IMR-90 (cell line): ENCODE measurements at regions not wholly inside any gene's neighbourhood (a gene's known extent, or its start where the extent isn't known, plus 50 kb on each side); places are given as distances from the start of the nearest gene placed in this dataset.

Experiments used
- ATAC-seq: fragments of 200-7000 bp; cut with Tn5 transposase; 2 replicates; pipeline ENCODE4 v1.9.1; 2020; ENCODE audit warnings: low read depth, mild to moderate bottlenecking, moderate library complexity
- BruUV-seq: library from RNA; stranded (reverse); fragments of 400-500 nt; replicated peaks from 2 replicates; lab custom pipeline; 2021; lab: Mats Ljungman, UMichigan
- CTCF ChIA-PET: fragments of 300-600 bp; formaldehyde crosslinking; extraction: SDS; loops from one replicate; lab custom pipeline; 2021; ENCODE audit warnings: antibody characterized with exemption; lab: Yijun Ruan, JAX
- POLR2A ChIA-PET: fragments of 300-600 bp; sonication (Branson Sonifier 250); formaldehyde crosslinking; loops from one replicate; lab custom pipeline; 2022; ENCODE audit warnings: antibody characterized with exemption; ENCODE audit not compliant: unreplicated experiment; lab: Charles Lee
- DNase-seq: peaks from one replicate; pipeline ENCODE4 v3.0.0; 2013
- H2AFZ ChIP-seq: replicated peaks from 2 replicates; pipeline ENCODE3; 2013; ENCODE audit warnings: low read length, mild to moderate bottlenecking; ENCODE audit not compliant: poor library complexity
- H2AK5ac ChIP-seq: 2 replicates; pipeline ENCODE4 v1.6.1; 2013; ENCODE audit warnings: low read depth, low read length, inconsistent platforms
- H2AK9ac ChIP-seq: replicated peaks from 2 replicates; pipeline ENCODE3; 2013; ENCODE audit warnings: mild to moderate bottlenecking, low read depth, low read length, moderate library complexity; ENCODE audit not compliant: poor library complexity
- H2BK120ac ChIP-seq: 2 replicates; pipeline ENCODE4 v1.6.1; 2013; ENCODE audit warnings: low read depth, low read length, inconsistent platforms
- H2BK15ac ChIP-seq: 3 replicates; pipeline ENCODE4 v1.6.1; 2013; ENCODE audit warnings: low read depth, low read length, inconsistent platforms
- H2BK20ac ChIP-seq: 2 replicates; pipeline ENCODE4 v1.6.1; 2013; ENCODE audit warnings: low read depth, mild to moderate bottlenecking, inconsistent platforms, low read length, moderate library complexity
- H2BK5ac ChIP-seq: 2 replicates; pipeline ENCODE4 v1.6.1; 2013; ENCODE audit warnings: mild to moderate bottlenecking, low read depth, low read length, inconsistent platforms; ENCODE audit not compliant: poor library complexity, severe bottlenecking
- H3K14ac ChIP-seq: replicated peaks from 2 replicates; pipeline ENCODE4 v1.6.1; 2013; ENCODE audit warnings: low read depth, low read length, inconsistent platforms
- H3K18ac ChIP-seq: 2 replicates; pipeline ENCODE4 v1.6.1; 2013; ENCODE audit warnings: low read depth, low read length, control low read depth
- H3K23ac ChIP-seq: 2 replicates; pipeline ENCODE4 v1.6.1; 2013; ENCODE audit warnings: low read depth, low read length, inconsistent platforms
- H3K27ac ChIP-seq: 2 replicates; pipeline ENCODE4 v1.5.1; 2013; ENCODE audit warnings: mild to moderate bottlenecking, control low read depth, low read length; ENCODE audit not compliant: insufficient read depth
- H3K27me3 ChIP-seq: 2 replicates; pipeline ENCODE4 v1.6.1; 2013; ENCODE audit warnings: low read length; ENCODE audit not compliant: control insufficient read depth, insufficient read depth
- H3K36me3 ChIP-seq: 2 replicates; pipeline ENCODE4 v1.6.1; 2013; ENCODE audit warnings: low read length, mixed read lengths; ENCODE audit not compliant: control insufficient read depth, insufficient read depth
- H3K4ac ChIP-seq: 2 replicates; pipeline ENCODE4 v1.6.1; 2013; ENCODE audit warnings: low read depth, low read length, inconsistent platforms
- H3K4me1 ChIP-seq: 2 replicates; pipeline ENCODE4 v1.6.1; 2013; ENCODE audit warnings: low read length, mixed read lengths; ENCODE audit not compliant: control insufficient read depth, insufficient read depth
- H3K4me2 ChIP-seq: 2 replicates; pipeline ENCODE4 v1.6.1; 2013; ENCODE audit warnings: low read depth, mild to moderate bottlenecking, control low read depth, low read length, moderate library complexity
- H3K4me3 ChIP-seq: 2 replicates; pipeline ENCODE4 v1.5.1; 2013; ENCODE audit warnings: low read depth, mild to moderate bottlenecking, control low read depth, low read length, moderate library complexity; ENCODE audit not compliant: insufficient read depth
- H3K56ac ChIP-seq: 2 replicates; pipeline ENCODE4 v1.6.1; 2013; ENCODE audit warnings: low read length, inconsistent platforms; ENCODE audit not compliant: insufficient read depth; ENCODE audit errors: extremely low read depth
- H3K79me1 ChIP-seq, 2 experiments: 2 replicates each; pipeline ENCODE4 v1.6.1; 2013; ENCODE audit warnings: low read length in 2 of 2, inconsistent platforms in 1 of 2, low read depth in 1 of 2
- H3K9ac ChIP-seq: 2 replicates; pipeline ENCODE4 v1.6.1; 2013; ENCODE audit warnings: low read depth, low read length, control low read depth
- H3K9me1 ChIP-seq: 2 replicates; pipeline ENCODE4 v1.6.1; 2013; ENCODE audit warnings: low read length, inconsistent platforms; ENCODE audit not compliant: insufficient read depth
- H3K9me3 ChIP-seq: 2 replicates; pipeline ENCODE4 v1.6.1; 2013; ENCODE audit warnings: low read length; ENCODE audit not compliant: control insufficient read depth, insufficient read depth
- H4K20me1 ChIP-seq: 2 replicates; pipeline ENCODE4 v1.6.1; 2013; ENCODE audit warnings: low read length, inconsistent platforms; ENCODE audit not compliant: insufficient read depth
- H4K5ac ChIP-seq: 2 replicates; pipeline ENCODE4 v1.6.1; 2013; ENCODE audit warnings: mild to moderate bottlenecking, low read depth, low read length, control low read depth
- H4K8ac ChIP-seq, 2 experiments: 2 replicates each; pipeline ENCODE4 v1.6.1; 2013; ENCODE audit warnings: low read depth in 2 of 2, low read length in 2 of 2, control low read depth in 1 of 2, inconsistent platforms in 1 of 2
- H4K91ac ChIP-seq: 2 replicates; pipeline ENCODE4 v1.6.1; 2013; ENCODE audit warnings: low read depth, low read length, inconsistent platforms; ENCODE audit not compliant: insufficient read depth
- BHLHE40 ChIP-seq: fragments of 150-350 bp; IDR thresholded peaks from 2 replicates; pipeline ENCODE4 v1.6.1; 2016; ENCODE audit warnings: mild to moderate bottlenecking, low read depth, low read length
- CEBPB ChIP-seq: IDR thresholded peaks from 2 replicates; pipeline ENCODE4 v1.6.1; 2012; ENCODE audit warnings: low read depth, low read length, improper control_type of control experiment
- CHD1 ChIP-seq: IDR thresholded peaks from 2 replicates; pipeline ENCODE4 v1.6.1; 2012; ENCODE audit warnings: low read depth, low read length, improper control_type of control experiment
- CTCF ChIP-seq: conservative IDR thresholded peaks from 2 replicates; pipeline ENCODE4 v1.5.1; 2012; ENCODE audit warnings: mild to moderate bottlenecking, low read depth, low read length, improper control_type of control experiment
- FOS ChIP-seq: fragments of 150-350 bp; IDR thresholded peaks from 2 replicates; pipeline ENCODE4 v1.6.1; 2016; ENCODE audit warnings: low read depth, low read length
- MAFK ChIP-seq: IDR thresholded peaks from 2 replicates; pipeline ENCODE4 v1.6.1; 2012; ENCODE audit warnings: low read depth, low read length, improper control_type of control experiment
- MAZ ChIP-seq: IDR thresholded peaks from 2 replicates; pipeline ENCODE4 v1.6.1; 2012; ENCODE audit warnings: low read depth, mild to moderate bottlenecking, low read length, improper control_type of control experiment, moderate library complexity, borderline replicate concordance
- MXI1 ChIP-seq: IDR thresholded peaks from 2 replicates; pipeline ENCODE4 v1.6.1; 2012; ENCODE audit warnings: low read depth, mild to moderate bottlenecking, low read length, moderate library complexity, borderline replicate concordance
- NFE2L2 ChIP-seq: fragments of 150-350 bp; IDR thresholded peaks from 2 replicates; pipeline ENCODE4 v1.6.1; 2016; ENCODE audit warnings: low read depth, mild to moderate bottlenecking, low read length
- POLR2A ChIP-seq: IDR thresholded peaks from 2 replicates; pipeline ENCODE4 v1.6.1; 2012; ENCODE audit warnings: mild to moderate bottlenecking, low read depth, low read length
- RAD21 ChIP-seq: IDR thresholded peaks from 2 replicates; pipeline ENCODE4 v1.6.1; 2012; ENCODE audit warnings: low read length, improper control_type of control experiment
- RCOR1 ChIP-seq: IDR thresholded peaks from 2 replicates; pipeline ENCODE4 v1.6.1; 2012; ENCODE audit warnings: mild to moderate bottlenecking, low read length, improper control_type of control experiment; ENCODE audit not compliant: insufficient replicate concordance
- RFX5 ChIP-seq: IDR thresholded peaks from 2 replicates; pipeline ENCODE4 v1.8.0; 2012; ENCODE audit warnings: low read depth, mild to moderate bottlenecking, low read length, moderate library complexity
- SMC3 ChIP-seq: fragments of 150-350 bp; IDR thresholded peaks from 2 replicates; pipeline ENCODE4 v1.6.1; 2016; ENCODE audit warnings: low read depth, mild to moderate bottlenecking, antibody characterized with exemption, low read length, moderate library complexity
- USF2 ChIP-seq: fragments of 150-350 bp; IDR thresholded peaks from 2 replicates; pipeline ENCODE4 v1.6.1; 2017; ENCODE audit warnings: mild to moderate bottlenecking, antibody characterized with exemption, low read length, low read depth
- WGBS, 2 experiments: methylation state at CpG; one replicate each; pipeline versions ENCODE4 v1.1.5 to v1.1.7; 2013; ENCODE audit warnings: missing lambda C conversion rate in 2 of 2; ENCODE audit not compliant: insufficient read length in 1 of 2; ENCODE audit errors: extremely low coverage in 2 of 2; 5-methylcytosine and 5-hydroxymethylcytosine counted together
- dilution Hi-C: fragments of 300-500 bp; cut with HindIII; formaldehyde crosslinking; loops from one replicate; pipeline ENCODE4 v1.14.3; 2018; ENCODE audit warnings: low sequenced_read_pairs; ENCODE audit not compliant: unreplicated experiment
- in situ Hi-C: fragments of 300-500 bp; cut with MboI; formaldehyde crosslinking; loops from 3 replicates; pipeline ENCODE4 v1.14.3; 2019; ENCODE audit warnings: low sequenced_read_pairs, inconsistent platforms, mixed read lengths
- intact Hi-C: fragments of 100-400 bp; cut with micrococcal nuclease; formaldehyde crosslinking; loops from 2 replicates; pipeline ENCODE4 v1.10.0; 2022
- TF ChIP-seq, protein P1 (sequence below): fragments of 150-350 bp; IDR thresholded peaks from 2 replicates; pipeline ENCODE4 v1.6.1; 2016; ENCODE audit warnings: low read depth, mild to moderate bottlenecking, low read length, moderate library complexity, borderline replicate concordance

DNA sequence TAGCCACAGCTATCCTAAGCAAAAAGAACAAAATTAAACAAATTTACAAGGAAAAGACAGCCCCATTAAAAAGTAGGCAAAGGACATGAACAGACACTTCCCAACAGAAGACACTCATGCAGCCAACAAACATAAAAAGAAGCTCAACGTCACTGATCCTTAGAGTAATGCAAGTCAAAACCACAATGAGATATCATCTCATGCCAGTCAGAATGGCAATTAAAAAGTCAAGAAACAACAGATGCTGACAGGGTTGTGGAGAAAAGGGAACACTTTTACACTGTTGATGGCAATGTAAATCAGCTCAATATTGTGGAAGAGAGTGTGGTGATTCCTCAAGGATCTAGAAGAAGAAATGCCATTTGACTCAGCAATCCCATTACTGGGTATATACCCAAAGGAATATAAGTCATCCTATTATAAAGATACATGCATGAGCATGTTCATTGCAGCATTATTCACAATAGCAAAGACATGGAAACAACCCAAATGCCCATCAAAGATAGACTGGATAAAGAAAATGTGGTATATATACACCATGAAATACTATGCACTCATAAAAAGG lies 163.0 kb upstream of the TET2 start:
- Histone ChIP-seq H3K27me3 (no peaks in the 10 kb centered on the region), H4K91ac (no peak overlapping the region), H4K5ac (no peak overlapping the region), H2BK15ac (no peak overlapping the region), H3K36me3 (no peaks in the 10 kb centered on the region), H3K9ac (no peak overlapping the region), H3K9me3 (no peaks in the 10 kb centered on the region), H3K18ac (no peak overlapping the region), H4K20me1 (no peaks in the 10 kb centered on the region), H3K4ac (no peak overlapping the region), H3K4me1 (no peaks in the 10 kb centered on the region), H3K27ac (no peak overlapping the region), H2AK5ac (no peak overlapping the region), H3K14ac (no peak overlapping the region), H2BK5ac (no peak overlapping the region), H2AK9ac (no peak overlapping the region), H3K9me1 (no peaks in the 10 kb centered on the region), H3K56ac (no peak overlapping the region), H2BK120ac (no peak overlapping the region), H3K23ac (no peak overlapping the region), H3K4me2 (no peak overlapping the region), H3K79me1 (no peaks in the 10 kb centered on the region), H3K4me3 (no peak overlapping the region), H4K8ac (no peak overlapping the region), H2AFZ (no peak overlapping the region), H2BK20ac (no peak overlapping the region)
- TF ChIP-seq CTCF = no peak
- TF ChIP-seq MXI1 = no peak
- no peak for TF ChIP-seq RAD21
- TF ChIP-seq FOS = no peak
- no peak for TF ChIP-seq MAFK
- TF ChIP-seq SMC3 = no peak
- no peak for TF ChIP-seq RFX5
- no peak for TF ChIP-seq MAZ
- TF ChIP-seq BHLHE40 = no peak
- TF ChIP-seq, protein P1, sequence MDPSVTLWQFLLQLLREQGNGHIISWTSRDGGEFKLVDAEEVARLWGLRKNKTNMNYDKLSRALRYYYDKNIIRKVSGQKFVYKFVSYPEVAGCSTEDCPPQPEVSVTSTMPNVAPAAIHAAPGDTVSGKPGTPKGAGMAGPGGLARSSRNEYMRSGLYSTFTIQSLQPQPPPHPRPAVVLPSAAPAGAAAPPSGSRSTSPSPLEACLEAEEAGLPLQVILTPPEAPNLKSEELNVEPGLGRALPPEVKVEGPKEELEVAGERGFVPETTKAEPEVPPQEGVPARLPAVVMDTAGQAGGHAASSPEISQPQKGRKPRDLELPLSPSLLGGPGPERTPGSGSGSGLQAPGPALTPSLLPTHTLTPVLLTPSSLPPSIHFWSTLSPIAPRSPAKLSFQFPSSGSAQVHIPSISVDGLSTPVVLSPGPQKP = no peak
- TF ChIP-seq NFE2L2 = no peak
- no peak for TF ChIP-seq POLR2A
- TF ChIP-seq USF2 = no peak
- no peak for TF ChIP-seq CHD1
- TF ChIP-seq CEBPB = no peak
- no peak for TF ChIP-seq RCOR1
- intact Hi-C loops (no loop called here), dilution Hi-C loops (no loop called here), in situ Hi-C loops (no loop called here)
- ChIA-PET POLR2A (no interaction called here), CTCF (no interaction called here)
- WGBS, 2 experiments = no CpG with 5 or more reads among the region's 1 CpG
- DNase-seq (no peak), ATAC-seq (no peak)
- BruUV-seq = no TSS peak
